Ishikawa (cell line): ENCODE measurements at regions not wholly inside any gene's neighbourhood (a gene's known extent, or its start where the extent isn't known, plus 50 kb on each side); places are given as distances from the start of the nearest gene placed in this dataset.

ENCODE experiments used
- CEBPB ChIP-seq: IDR thresholded peaks from 2 replicates; pipeline ENCODE4 v1.6.1; 2012
- CREB1 ChIP-seq: IDR thresholded peaks from 2 replicates; pipeline ENCODE4 v1.6.1; 2012; ENCODE audit warnings: low read depth
- EGR1 ChIP-seq: IDR thresholded peaks from 2 replicates; pipeline ENCODE4 v1.6.1; 2012
- EP300 ChIP-seq: IDR thresholded peaks from 2 replicates; pipeline ENCODE4 v1.6.1; 2012; ENCODE audit warnings: borderline replicate concordance
- FOXM1 ChIP-seq: IDR thresholded peaks from 2 replicates; pipeline ENCODE4 v1.6.1; 2012; ENCODE audit warnings: low read depth, borderline replicate concordance
- MAX ChIP-seq: IDR thresholded peaks from 2 replicates; pipeline ENCODE4 v1.6.1; 2012
- NFIC ChIP-seq: IDR thresholded peaks from 2 replicates; pipeline ENCODE4 v1.6.1; 2012
- RAD21 ChIP-seq: IDR thresholded peaks from 2 replicates; pipeline ENCODE4 v1.6.1; 2012; ENCODE audit warnings: low read depth
- REST ChIP-seq: IDR thresholded peaks from 2 replicates; pipeline ENCODE4 v1.6.1; 2012; ENCODE audit warnings: low read depth, mild to moderate bottlenecking
- TCF12 ChIP-seq: IDR thresholded peaks from 2 replicates; pipeline ENCODE4 v1.6.1; 2012; ENCODE audit warnings: low read depth
- ZBTB7A ChIP-seq: IDR thresholded peaks from 2 replicates; pipeline ENCODE4 v1.6.1; 2012; ENCODE audit warnings: low read depth

GRCh38 chr4:14084598-14084997 is 457.1 kb upstream of the BOD1L1 start:
- TF ChIP-seq REST (no peak), RAD21 (no peak), MAX (no peak), EP300 (no peak), TCF12 (no peak), CEBPB (no peak), CREB1 (no peak), NFIC (no peak), ZBTB7A (no peak), EGR1 (no peak), FOXM1 (no peak)
